WTC11 (cell line): ENCODE measurements at regions not wholly inside any gene's neighbourhood (a gene's known extent, or its start where the extent isn't known, plus 50 kb on each side); places are given as distances from the start of the nearest gene placed in this dataset.

Experiments
- ATAC-seq: fragments of 200-7000 bp; cut with Tn5 transposase; 2 replicates; pipeline ENCODE4 v1.10.0; 2021; ENCODE audit warnings: mild to moderate bottlenecking, moderate library complexity
- CTCF ChIA-PET: fragments of 300-600 bp; sonication (Branson Sonifier 250); formaldehyde crosslinking; loops from one replicate; lab custom pipeline; 2021; ENCODE audit warnings: antibody characterized with exemption; lab: Charles Lee
- POLR2A ChIA-PET: fragments of 350-600 bp; sonication (Branson Sonifier 250); formaldehyde crosslinking; loops from one replicate; lab custom pipeline; 2021; ENCODE audit warnings: antibody characterized with exemption; lab: Charles Lee
- DNase-seq: peaks from one replicate; pipeline ENCODE4 v3.0.0; 2021; ENCODE audit warnings: low spot score
- H3K27ac Mint-ChIP-seq: 2 replicates; pipeline ENCODE4 v1.8.0; 2021; ENCODE audit warnings: mixed read lengths
- H3K27me3 Mint-ChIP-seq: 2 replicates; pipeline ENCODE4 v1.8.0; 2021; ENCODE audit warnings: low read depth, mild to moderate bottlenecking, moderate library complexity, mixed read lengths
- H3K36me3 Mint-ChIP-seq: 2 replicates; pipeline ENCODE4 v1.8.0; 2021; ENCODE audit warnings: mixed read lengths
- H3K4me1 Mint-ChIP-seq: 2 replicates; pipeline ENCODE4 v1.8.0; 2022; ENCODE audit warnings: mixed read lengths
- H3K4me3 Mint-ChIP-seq: 2 replicates; pipeline ENCODE4 v1.8.0; 2021; ENCODE audit warnings: mild to moderate bottlenecking, moderate library complexity, mixed read lengths
- H3K9me3 Mint-ChIP-seq: 2 replicates; pipeline ENCODE4 v1.8.0; 2021; ENCODE audit warnings: mixed read lengths
- AR ChIP-seq: fragments of 250-450 bp; sonication (Bioruptor Pico); IDR thresholded peaks from 2 replicates; pipeline ENCODE4 v1.9.0; 2021; ENCODE audit warnings: mild to moderate bottlenecking
- ATF6 ChIP-seq: sonication (generic); formaldehyde crosslinking; IDR thresholded peaks from 2 replicates; pipeline ENCODE4 v1.8.1; 2023; ENCODE audit warnings: mild to moderate bottlenecking, missing genetic modification reagents
- ELF4 ChIP-seq: sonication (generic); formaldehyde crosslinking; IDR thresholded peaks from 2 replicates; pipeline ENCODE4 v1.8.1; 2022; ENCODE audit warnings: low read depth, mild to moderate bottlenecking, moderate library complexity, missing genetic modification reagents
- MXD4 ChIP-seq: fragments of 250-450 bp; sonication (Bioruptor Pico); IDR thresholded peaks from 2 replicates; pipeline ENCODE4 v1.8.0; 2021; ENCODE audit warnings: mild to moderate bottlenecking, moderate library complexity, borderline replicate concordance
- NFE2L1 ChIP-seq: sonication (generic); formaldehyde crosslinking; IDR thresholded peaks from 2 replicates; pipeline ENCODE4 v1.8.1; 2023; ENCODE audit warnings: missing genetic modification reagents
- NFYB ChIP-seq: sonication (generic); formaldehyde crosslinking; conservative IDR thresholded peaks from 2 replicates; pipeline ENCODE4 v1.8.0; 2022; ENCODE audit warnings: low read depth, missing genetic modification reagents
- NR3C1 ChIP-seq: sonication (generic); formaldehyde crosslinking; conservative IDR thresholded peaks from 2 replicates; pipeline ENCODE4 v1.8.1; 2023; ENCODE audit warnings: low read depth, mild to moderate bottlenecking, missing genetic modification reagents
- RORB ChIP-seq: fragments of 250-450 bp; sonication (Bioruptor Pico); IDR thresholded peaks from 2 replicates; pipeline ENCODE4 v1.9.0; 2021; ENCODE audit warnings: mild to moderate bottlenecking
- TP53 ChIP-seq: sonication (generic); formaldehyde crosslinking; IDR thresholded peaks from 2 replicates; pipeline ENCODE4 v1.8.1; 2023; ENCODE audit warnings: mild to moderate bottlenecking, missing genetic modification reagents
- USF1 ChIP-seq: sonication (generic); formaldehyde crosslinking; IDR thresholded peaks from 2 replicates; pipeline ENCODE4 v1.8.0; 2022; ENCODE audit warnings: mild to moderate bottlenecking, missing genetic modification reagents
- ZNF317 ChIP-seq: sonication (generic); formaldehyde crosslinking; IDR thresholded peaks from 2 replicates; pipeline ENCODE4 v1.8.1; 2023; ENCODE audit warnings: low read depth, mild to moderate bottlenecking, moderate library complexity, missing genetic modification reagents, borderline replicate concordance
- TF ChIP-seq, protein P1 (sequence below): sonication (generic); formaldehyde crosslinking; IDR thresholded peaks from 2 replicates; pipeline ENCODE4 v1.8.0; 2023; ENCODE audit warnings: missing genetic modification reagents, mild to moderate bottlenecking, borderline replicate concordance

- Mint-ChIP-seq H3K27me3 (no peaks in the 10 kb centered on the region), H3K4me3 (no peak overlapping the region), H3K27ac (no peak overlapping the region), H3K36me3 (no peaks in the 10 kb centered on the region), H3K9me3 (no peaks in the 10 kb centered on the region), H3K4me1 (peaks cover 12% of the 10 kb centered on the region)
- TF ChIP-seq ATF6: no peak
- no peak for TF ChIP-seq NFYB
- TF ChIP-seq, protein P1, sequence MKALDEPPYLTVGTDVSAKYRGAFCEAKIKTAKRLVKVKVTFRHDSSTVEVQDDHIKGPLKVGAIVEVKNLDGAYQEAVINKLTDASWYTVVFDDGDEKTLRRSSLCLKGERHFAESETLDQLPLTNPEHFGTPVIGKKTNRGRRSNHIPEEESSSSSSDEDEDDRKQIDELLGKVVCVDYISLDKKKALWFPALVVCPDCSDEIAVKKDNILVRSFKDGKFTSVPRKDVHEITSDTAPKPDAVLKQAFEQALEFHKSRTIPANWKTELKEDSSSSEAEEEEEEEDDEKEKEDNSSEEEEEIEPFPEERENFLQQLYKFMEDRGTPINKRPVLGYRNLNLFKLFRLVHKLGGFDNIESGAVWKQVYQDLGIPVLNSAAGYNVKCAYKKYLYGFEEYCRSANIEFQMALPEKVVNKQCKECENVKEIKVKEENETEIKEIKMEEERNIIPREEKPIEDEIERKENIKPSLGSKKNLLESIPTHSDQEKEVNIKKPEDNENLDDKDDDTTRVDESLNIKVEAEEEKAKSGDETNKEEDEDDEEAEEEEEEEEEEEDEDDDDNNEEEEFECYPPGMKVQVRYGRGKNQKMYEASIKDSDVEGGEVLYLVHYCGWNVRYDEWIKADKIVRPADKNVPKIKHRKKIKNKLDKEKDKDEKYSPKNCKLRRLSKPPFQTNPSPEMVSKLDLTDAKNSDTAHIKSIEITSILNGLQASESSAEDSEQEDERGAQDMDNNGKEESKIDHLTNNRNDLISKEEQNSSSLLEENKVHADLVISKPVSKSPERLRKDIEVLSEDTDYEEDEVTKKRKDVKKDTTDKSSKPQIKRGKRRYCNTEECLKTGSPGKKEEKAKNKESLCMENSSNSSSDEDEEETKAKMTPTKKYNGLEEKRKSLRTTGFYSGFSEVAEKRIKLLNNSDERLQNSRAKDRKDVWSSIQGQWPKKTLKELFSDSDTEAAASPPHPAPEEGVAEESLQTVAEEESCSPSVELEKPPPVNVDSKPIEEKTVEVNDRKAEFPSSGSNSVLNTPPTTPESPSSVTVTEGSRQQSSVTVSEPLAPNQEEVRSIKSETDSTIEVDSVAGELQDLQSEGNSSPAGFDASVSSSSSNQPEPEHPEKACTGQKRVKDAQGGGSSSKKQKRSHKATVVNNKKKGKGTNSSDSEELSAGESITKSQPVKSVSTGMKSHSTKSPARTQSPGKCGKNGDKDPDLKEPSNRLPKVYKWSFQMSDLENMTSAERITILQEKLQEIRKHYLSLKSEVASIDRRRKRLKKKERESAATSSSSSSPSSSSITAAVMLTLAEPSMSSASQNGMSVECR (CRISPR knock-in tag): no peak
- no peak for TF ChIP-seq MXD4
- no peak for TF ChIP-seq NFE2L1 (CRISPR knock-in tag)
- no peak for TF ChIP-seq ELF4
- ChIA-PET CTCF (no interaction called here), POLR2A (no interaction called here)
- DNase-seq (no peak), ATAC-seq (no peak)
Observed at GRCh38 chr14:101369194-101369915, 191.9 kb upstream of the DIO3 start.

- no peak for TF ChIP-seq MXD4
- TF ChIP-seq NR3C1: no peak
- no peak for TF ChIP-seq USF1 (CRISPR knock-in tag)
- no peak for TF ChIP-seq TP53 (CRISPR knock-in tag)
- H3K4me1 Mint-ChIP-seq: peaks cover 12% of the 10 kb centered on the region
- ATAC-seq: no peak
- ChIA-PET POLR2A (interaction anchor here (0.5 kb wide), 1 partner anchor 464 kb away, joined by 3 read pairs; no protein-coding TSS in a partner anchor), CTCF (no interaction called here)
- H3K36me3 Mint-ChIP-seq: no peaks in the 10 kb centered on the region
- DNase-seq: no peak
- no peaks in the 10 kb centered on the region for H3K27me3 Mint-ChIP-seq
- H3K9me3 Mint-ChIP-seq: no peaks in the 10 kb centered on the region
- no peak overlapping the region for H3K27ac Mint-ChIP-seq
- no peak overlapping the region for H3K4me3 Mint-ChIP-seq
Observed at GRCh38 chr14:101369916-101370592, 191.2 kb upstream of the DIO3 start.

- no peak overlapping the region for H3K4me3 Mint-ChIP-seq
- no peaks in the 10 kb centered on the region for H3K9me3 Mint-ChIP-seq
- DNase-seq (no peak), ATAC-seq (no peak)
- no peaks in the 10 kb centered on the region for H3K36me3 Mint-ChIP-seq
- no peak for TF ChIP-seq TP53 (CRISPR knock-in tag)
- TF ChIP-seq MXD4: no peak
- TF ChIP-seq RORB (CRISPR knock-in tag): no peak
- no peak for TF ChIP-seq ZNF317 (CRISPR knock-in tag)
- TF ChIP-seq AR (CRISPR knock-in tag): no peak
- ChIA-PET CTCF (no interaction called here), POLR2A (interaction anchor here (0.5 kb wide), 1 partner anchor 464 kb away, joined by 3 read pairs; no protein-coding TSS in a partner anchor)
- peaks cover 12% of the 10 kb centered on the region for H3K4me1 Mint-ChIP-seq
- no peaks in the 10 kb centered on the region for H3K27me3 Mint-ChIP-seq
- H3K27ac Mint-ChIP-seq: no peak overlapping the region
Observed at GRCh38 chr14:101370593-101371569, 190.4 kb upstream of the DIO3 start.
